Stimulated activated CD8-positive, alpha-beta memory T cell treated with anti-CD3 and anti-CD28 coated beads, Interleukin-2, amount 100 ng/mL, for 1 hour (primary cell): ENCODE measurements at regions not wholly inside any gene's neighbourhood (a gene's known extent, or its start where the extent isn't known, plus 50 kb on each side); places are given as distances from the start of the nearest gene placed in this dataset.
"Not testable (repeated sequence)": the region's sequence is repeated elsewhere in the genome, so short reads cannot be mapped to it uniquely, and the experiment has no call there.

ENCODE experiments used
- DNase-seq, 2 donors: peaks; one replicate each; pipeline ENCODE4 v3.0.0-alpha.2; 2020; ENCODE audit warnings: low read depth in 2 of 2

DNA sequence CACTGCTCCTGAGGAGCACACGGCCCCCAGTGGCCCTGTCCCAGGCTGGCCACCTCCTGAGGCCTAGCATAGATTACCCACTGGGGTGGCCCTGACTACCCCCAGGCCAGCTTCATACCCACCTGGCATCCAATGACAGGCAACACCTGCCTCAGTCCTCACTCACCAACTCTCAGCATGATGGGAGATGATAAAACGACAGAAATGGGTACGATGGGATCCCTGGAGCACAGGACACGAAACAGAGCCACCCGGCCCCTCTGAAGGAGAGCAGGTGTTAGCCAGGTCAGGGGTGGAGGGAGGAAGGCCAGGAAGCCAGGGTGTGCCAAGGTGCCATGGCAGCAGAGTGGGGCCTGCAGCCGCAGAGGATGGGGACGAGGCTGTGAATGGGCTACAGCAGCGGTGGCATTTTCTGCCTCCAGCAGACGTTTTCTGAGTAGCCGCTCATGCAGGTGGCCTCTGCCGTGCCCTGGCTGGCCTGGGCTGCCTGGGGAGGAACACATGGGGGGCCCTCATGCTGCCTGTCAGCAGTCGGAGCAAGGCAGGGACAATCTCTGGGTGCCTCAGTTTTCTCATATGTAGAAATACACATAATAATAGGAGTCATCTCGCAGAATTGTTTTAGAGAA lies 50.2 kb upstream of the FGF3 start:
- DNase-seq = no peak

DNA sequence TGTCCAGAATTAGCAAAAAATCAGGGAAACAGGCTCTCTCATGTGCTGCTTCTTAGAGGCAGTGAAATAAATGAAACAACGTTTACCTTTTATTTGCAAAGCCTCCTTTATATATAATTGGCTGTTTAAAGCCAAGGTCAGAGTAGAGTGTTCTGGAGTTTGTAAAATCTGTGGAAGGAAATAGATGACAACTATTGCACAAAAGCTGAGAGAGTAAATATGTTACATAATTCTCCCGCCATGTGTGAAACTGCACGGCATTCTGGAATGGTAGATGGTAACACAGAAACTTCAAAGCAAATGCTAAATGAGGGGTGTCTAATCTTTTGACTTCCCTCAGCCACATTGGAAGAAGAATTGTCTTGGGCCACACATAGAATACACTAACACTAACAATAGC lies 51.5 kb upstream of the FGF3 start:
- no peak for DNase-seq

DNA sequence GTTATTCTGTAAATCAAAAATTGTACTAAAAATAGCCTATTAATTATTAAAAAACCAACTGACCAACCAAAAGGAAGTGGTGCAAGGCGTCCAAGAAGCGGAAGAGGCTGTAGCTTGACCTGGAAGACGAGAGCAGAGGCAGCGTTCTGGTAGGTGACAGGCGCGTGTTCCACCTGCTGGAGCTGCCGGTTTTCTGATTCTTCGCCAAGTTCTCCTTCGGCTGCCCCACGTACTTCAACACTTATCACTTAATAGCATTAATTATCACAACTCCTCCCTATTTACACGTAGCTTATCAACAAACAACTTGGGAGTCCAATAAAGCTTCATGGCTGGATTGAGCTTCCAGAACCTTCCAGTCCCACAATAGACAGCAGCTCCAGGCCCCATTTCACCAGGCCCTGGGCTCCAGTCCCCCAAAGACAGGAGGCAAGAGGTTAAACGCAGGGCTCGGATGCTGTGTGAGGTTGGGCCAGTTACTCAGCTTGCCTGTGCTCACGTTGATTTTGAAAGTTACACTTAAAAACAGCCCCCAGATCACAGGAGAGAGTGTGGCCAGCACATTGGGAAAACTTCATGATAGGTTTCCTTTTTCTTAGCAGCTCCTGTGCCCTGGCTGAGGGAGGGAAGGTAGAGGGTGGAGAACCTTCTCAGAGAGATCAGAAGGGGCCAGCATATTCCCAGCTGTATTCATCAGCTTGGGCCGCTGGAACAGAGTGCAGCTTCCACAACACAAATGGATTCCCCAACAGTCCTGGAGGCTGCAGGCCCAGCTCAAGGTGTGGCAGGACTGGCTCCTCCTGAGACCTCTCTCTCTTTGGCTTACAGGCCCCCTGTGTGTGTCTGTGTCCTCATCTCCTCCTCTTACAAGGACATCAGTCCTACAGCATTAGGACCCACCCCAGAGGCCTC lies 54.2 kb upstream of the FGF3 start:
- DNase-seq = no peak

DNA sequence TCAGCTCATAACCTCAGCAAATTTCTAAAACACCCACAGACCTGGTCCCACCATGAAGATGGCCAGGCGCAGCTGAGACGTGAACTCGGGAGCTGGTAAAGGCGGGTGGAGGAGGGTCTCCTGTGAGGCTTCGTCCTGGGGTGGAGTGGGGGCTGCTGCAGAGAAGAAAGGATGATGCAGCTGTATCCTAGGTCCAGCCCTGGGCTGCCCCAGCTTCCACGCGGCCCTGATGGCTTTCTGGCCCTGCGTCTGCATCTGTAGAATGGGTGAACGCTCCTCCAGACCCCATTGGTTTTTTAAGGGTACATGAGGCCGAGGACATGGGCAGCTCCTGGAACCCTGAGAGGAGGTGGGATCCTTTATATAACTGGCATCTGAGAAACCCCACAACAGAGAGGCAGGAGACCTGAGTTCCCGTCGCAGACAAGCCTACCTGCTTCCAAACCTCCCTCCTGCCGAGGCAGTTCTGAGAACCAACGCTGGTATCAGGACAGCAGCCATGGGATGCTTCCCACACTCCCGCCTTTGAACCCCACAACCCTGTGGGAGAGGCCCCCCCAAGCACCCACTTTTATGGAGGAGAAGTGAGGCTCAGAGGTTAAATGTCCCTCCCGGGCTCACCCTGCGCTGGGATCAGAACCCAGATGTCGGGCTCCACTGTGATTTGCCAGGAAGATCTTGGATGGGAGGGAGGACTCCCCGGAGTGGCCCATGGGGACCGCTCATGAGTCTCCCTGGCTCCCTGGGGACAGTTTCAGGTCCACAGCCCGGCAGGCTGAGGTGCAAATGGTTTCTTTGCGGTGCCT lies 55.2 kb upstream of the FGF3 start:
- no peak for DNase-seq

DNA sequence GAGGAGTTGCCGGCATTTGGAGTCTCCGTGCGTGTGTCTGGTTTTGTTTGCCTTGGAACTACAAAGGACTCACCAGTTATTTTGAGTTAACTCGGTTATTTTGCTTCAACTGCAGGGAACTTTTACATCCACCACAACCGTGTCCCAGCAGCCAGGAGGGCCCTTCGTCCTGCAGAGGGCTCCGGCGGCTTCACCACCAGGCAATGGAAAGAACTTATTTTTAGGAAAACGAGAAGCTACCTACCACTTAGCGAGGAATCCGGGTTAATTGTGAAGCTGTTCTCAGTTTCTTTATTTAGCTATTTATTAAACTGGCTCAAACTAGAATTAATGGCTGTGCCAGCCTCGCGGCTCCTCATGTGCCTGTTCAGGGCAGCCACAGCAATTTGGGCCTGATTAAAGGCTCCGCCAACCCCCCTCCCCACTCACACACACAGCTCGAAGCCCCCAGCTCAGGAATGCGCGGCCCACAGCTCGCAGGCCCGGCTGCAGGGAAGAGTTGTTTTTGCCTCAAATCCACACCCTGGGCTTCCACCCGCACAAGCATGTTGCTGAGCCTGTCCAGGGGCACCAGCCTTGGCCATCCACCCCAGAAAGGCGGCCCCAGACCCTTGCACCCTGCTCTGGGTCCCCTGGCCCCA lies 55.9 kb upstream of the FGF3 start:
- DNase-seq = no peak

DNA sequence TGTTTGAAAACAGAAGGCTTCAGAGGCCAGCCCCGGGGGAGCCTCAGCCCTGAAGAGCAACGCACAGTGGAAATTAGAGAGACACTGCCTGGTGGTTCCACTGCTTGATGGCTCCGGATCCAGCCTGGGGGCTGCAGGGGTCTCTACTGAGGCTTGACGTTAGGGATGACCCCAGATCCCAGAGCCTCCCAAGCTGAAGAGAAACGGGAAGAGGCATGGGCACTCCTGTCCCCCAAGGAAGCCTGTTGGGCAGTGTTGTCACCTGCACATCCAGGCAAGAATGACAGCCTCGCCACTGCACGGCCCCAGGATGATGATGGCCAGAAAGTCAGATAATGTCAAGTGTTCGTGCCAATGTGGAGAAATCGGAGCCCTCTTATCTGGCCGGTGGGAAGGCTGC lies 56.8 kb upstream of the FGF3 start:
- DNase-seq = no peak

DNA sequence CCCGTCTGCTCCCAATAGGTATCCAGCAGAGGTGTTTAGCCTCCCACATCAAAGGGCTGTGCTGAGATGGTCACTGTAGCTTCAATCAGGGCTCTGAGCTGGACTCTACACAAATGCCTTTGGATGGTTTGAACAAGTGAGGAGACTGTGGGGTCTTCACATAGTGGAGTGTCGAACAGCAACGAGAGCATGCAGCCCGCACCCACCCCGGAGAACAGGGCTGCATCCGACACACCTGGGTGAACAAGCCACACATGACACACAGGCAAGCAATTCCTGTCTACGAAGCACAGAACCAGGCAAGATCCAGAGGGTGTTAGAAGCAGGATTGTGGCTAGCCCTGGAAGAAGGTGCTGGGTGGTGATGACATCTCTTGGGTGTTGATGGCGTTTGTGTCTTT lies 58.0 kb upstream of the FGF3 start:
- DNase-seq = no peak

DNA sequence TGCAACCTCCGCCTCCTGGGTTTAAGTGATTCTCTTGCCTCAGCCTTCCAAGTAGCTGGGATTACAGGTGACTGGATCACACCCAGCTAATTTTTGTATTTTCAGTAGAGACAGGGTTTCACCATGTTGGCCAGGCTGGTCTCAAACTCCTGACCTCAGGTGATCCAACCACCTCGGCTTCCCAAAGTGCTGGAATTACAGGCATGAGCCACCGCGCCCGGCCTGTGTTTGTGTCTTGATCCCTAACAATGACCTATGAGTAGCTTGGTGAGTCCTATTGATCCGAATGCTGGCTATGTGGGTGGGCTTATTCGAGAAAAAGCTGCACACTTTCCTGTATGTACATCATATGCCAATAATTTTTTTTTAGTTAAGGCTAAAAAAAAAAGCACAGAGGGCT lies 58.5 kb upstream of the FGF3 start:
- DNase-seq = not testable (repeated sequence)

DNA sequence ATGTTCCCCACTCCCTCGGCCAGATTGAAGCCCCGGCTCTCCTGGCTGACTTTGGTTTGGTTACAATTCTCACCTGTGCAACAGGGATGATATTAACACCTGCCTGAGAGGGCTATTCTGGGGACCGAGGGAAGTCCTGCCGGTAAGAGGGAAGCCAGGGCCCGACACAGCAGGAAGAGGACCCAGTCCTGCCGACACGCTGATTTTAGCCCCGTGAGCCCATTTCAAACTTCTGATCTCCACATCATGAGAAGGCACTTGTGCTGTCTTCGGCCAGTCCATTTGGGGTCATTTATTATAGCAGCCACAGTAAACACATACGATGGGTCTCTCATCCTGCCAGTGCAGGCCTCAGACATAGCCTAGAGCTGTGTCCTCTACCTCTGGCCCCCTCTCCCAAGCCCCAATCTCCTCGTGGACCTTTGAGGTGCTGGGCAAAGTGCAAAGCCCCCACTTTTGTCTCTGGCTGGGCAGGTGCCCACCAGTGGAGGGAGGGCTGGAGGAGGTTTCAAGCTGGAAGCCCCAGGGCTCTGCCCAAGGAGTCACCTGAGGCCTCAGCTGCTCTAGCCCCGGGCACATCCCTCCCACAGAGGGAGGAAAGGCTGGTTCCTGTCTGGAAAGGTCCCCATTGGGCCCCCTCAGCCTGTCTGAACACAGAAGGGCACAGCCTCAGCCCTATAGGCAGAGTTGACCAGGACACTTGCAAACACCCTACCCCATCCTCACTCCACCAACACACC lies 59.1 kb upstream of the FGF3 start:
- no peak for DNase-seq

DNA sequence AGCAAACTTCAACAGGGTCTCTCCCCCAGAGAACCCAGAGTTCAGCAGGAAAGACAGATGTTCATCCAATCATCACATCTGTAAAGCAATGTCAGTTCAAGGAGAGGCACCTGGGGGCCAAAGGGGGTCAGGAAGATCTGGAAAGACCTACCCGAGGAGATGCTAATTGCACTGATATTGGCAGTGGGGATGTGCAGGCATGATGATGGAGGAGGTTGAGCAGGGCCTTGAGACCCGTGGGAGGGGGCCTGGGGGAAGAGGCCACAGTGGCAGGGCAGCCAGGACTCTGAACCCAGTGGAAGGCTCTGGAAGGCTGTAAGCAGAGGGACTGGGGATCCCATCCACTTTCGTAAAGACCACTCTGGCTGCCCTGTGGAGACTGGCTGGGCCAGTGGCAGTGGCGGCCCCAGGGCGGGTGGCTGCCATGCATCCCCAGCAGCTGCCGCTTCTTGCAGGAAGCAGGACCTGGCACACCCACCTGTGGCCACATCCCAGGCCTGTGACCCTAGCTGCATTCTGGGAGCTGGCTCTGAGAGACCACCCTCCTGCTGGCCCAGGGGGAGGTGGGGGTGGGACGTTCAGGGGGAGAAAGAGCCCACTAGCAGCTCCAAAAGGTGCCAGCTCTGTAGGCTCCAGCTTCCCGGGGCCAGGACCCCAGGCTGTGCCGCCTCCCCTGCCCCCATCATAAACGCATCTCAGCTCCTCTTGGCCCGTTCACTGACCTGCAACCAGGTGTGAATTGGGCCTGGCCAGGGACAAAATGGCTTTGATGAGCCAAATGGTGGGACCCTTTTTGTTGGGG lies 59.9 kb upstream of the FGF3 start:
- DNase-seq = no peak

DNA sequence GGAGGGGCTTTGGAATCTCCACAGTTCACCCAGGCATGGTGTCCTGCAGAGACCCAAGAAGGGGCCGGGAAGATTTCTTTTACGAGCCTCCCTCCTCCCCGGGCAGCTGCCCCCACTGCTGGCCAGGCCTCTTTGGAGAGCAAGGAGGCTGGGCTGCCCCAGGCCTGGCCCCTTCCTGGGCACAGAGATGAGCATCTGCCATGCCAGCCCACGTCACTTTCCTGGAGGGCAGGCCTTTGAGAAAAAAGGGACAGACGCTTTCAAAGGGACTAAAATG lies 60.5 kb upstream of the FGF3 start:
- DNase-seq = no peak

DNA sequence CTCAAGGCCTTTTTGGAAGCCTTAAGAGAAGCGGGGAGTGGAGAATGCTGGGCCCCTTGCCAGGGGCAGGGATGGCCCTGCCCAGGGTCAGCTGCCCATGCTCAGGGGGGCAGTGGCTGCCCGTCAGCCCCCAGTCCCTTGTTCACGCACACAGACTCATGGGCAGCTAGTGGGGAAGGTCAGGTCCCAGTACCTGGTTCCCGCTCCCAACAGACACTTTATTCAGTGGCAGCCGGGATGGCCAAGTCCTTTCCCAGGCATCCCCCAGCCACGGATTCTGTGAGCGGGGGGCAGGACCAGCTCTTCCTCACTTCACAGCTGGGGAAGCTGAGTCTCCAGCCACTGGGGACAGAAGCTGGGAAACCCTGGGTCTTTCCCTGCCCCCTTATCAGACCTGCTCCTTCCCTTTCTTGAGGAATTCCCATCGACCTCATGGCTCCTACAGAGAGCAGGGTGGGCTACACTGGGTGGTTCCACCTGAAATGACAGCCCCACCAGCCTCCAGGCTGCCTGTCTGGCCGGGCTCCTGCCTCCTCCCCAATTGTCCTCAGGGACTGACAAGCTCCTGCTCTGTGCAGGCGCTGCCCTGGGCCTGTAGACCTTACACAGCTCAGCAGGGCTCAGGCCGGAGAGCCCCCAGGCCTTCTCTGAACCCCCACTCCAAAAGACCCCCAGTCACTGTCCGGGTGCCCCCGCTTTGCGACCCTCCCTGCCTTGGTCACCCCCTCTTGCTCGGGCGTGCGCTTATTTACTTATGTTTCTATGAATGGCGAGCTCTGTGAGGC lies 61.0 kb upstream of the FGF3 start:
- DNase-seq = no peak

DNA sequence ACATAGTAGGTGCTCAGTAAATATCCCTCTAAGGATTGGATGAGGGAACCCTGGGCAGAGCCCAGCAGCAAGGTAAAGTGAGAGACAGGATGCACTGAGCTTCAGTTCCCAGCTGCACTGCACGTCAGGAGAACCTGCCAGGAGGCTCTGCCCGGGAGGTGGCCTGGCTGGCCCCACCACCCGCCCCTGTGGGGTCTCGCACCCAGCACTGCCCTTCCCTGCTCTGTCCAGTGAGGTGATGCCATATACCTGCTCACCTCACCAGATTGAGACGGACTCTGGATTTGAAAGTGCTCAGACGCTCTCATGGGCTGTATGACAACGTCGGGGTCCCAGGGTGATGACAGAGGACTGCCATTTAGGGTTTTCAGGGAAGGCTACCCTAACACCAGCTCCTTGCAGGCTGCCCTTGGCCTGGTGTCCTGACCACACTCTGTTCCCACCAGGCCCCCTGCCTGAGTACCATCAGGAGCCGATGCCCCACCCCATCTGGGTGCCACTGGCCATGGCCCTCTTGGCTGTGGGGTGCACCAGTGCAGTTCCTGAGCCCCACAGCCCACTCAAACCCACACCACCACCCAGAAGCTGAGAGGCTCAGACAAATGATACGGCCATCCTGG lies 61.7 kb upstream of the FGF3 start:
- DNase-seq = no peak

DNA sequence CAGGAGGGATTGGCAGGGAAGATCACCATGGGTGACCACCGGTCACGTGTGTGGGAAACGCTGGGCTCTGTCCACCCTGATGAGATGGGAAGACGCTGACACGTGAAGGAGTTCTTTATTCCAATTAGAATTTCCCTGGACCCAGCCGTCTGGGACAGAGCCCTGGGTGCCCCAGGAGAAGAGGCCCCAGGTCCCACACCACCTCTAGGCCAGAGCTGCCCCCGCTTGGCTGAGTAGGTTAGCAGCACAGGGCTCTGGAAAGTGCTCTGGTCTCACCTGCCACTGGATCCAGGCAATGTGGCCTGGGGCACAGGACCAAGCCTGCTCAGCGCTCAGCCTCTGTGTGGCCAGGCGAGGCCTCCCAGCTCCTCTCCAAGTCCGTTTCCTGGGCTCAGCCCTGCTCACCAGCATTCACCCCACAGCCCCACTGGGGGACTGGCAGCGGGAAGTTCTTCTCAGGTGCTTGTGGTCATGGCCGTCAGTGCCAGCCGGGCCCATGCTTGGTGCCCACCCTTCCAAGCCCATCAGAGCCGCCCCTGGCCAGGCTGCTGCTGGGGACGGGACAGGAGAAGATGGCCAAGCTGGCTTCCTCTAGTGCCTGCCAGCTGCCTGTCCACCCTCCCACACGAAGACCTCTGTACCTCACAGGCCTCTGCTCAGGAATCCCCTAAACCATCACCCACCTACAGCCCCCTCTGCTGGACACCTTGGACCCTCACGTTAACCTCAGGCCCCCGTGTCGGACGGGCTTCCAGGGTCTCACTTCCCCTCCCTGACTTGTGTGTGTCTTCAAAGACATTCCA lies 62.5 kb upstream of the FGF3 start:
- DNase-seq = no peak

DNA sequence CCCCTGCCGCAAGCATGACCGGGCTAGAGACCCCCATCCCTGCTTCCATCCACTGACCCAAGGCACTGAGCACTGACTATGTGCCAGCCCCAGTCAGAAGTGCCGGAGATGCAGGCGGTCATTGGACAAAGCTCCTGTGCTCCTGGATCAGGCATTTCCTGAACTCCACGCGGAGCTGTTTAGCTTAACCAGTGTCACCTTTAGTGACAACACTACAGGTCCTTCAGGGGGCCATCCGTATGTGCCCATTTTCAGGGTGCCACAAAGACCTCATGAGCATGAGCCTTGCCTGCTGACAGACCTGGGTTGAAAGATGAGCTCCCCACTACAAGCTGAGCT lies 63.0 kb upstream of the FGF3 start:
- no peak for DNase-seq

DNA sequence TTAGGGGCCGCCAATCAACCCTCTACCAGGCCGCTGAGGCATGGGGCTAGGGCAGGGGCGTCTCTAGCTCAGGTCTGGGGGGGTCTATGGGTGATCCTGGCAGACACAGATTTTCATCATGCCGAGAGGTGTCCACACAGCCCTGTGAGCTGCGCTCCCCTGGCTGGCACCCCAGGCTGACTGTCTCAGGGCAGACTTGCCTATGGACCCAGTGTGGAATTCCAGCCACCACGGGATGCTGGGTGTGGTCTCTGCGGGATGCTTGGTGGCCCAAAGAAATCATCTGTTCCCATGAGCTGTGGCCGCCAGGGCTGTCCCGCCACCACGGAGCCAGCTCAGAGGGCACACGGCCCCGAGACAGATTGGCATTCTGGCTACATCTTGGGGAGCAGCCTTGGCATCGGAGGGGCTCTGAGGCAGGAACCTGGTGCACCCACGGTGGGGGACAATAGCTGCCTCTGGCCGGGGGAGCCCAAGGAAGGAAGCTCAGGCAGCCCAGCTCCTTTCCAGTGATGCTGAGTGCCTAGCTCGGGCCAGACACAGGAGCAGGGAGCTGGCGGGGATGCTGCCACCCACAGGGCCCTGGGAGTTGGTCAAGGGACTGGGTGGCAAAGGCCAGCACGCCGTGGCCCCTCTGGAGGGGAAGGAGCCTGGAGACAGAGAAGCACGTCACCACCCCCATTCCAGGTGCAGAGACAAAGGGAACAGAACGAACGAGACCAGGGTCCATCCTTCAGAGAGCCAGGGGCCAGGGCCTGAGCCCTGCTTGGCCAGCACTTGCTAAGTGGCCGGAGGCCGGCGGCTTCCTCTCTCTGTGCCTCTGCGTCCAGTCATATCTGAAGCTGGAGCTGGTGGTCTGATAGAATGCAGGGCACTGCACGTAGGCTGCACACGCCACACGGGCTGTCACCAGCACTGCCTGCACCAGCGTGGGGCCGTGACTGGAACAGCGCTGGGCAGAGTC lies 64.4 kb upstream of the FGF3 start:
- no peak for DNase-seq

DNA sequence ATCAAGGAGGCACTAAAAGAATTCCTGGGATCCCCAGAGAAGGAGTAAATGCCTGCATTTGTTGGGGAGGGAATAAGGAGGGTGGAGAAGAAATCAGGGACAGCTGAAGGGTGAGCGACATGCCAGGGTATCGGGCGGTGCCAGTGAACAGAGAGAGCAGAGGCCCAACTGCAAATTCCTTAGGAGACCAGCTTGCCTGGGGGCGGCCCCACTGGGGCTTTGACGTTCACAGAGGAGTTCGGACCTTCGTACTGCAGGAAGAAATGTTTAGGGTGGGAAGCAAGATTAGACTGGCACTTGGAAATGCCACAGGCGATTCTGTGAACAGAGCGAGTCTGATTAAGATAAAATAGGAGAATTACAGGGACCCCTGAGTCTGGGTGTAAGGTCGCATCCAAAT lies 65.1 kb upstream of the FGF3 start:
- DNase-seq = no peak

DNA sequence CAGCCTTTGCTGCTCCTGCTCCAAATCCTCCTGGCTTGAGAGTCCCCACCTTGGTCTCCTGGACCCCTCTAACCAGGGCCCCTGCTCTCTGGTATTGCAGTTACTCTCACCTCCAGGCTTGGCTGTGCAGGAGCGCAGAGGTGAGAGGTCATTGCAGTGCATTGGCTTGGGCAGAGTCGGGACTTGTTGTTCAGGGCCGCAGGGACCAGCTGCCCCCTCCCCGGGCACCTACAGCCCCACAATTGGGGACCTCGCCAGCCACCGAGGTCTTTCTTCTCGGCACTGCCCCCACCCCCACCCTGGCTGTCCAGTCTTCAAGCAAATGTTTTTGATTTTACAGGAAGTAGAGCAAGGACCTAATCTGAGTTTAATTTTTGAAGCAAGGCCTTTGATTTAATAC lies 65.5 kb upstream of the FGF3 start:
- no peak for DNase-seq
